GM19043 (cell line): ENCODE measurements at regions not wholly inside any gene's neighbourhood (a gene's known extent, or its start where the extent isn't known, plus 50 kb on each side); places are given as distances from the start of the nearest gene placed in this dataset.
"Not testable (repeated sequence)": the region's sequence is repeated elsewhere in the genome, so short reads cannot be mapped to it uniquely, and the experiment has no call there.

Experiments
- ATAC-seq: cut with Tn5 transposase; IDR thresholded peaks from one replicate; pipeline ENCODE4 v1.9.1; 2021; ENCODE audit warnings: low read depth; ENCODE audit not compliant: unreplicated experiment

- no peak for ATAC-seq
These were observed 713.4 kb downstream of the PTPRU start for GRCh38 chr1:29949676-29950075.

DNA sequence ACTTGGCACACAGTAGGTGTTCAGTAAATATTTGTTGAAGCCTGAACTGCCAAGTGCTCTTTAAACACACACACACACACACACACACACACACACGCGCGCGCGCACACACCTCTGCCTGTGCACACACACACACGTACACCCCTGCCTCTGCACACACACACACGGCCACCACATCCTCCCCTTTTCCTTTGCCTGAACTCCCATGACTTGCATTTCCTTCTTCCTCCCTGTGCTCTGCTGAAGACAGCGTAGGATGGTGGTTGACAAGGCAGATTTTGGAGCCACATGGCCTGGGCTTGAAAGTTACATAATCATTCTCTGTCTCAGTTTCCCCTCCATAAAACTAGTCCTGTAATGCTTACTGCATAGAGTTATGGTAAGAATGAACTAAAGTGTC lies 712.3 kb downstream of the PTPRU start:
- ATAC-seq = no peak

GRCh38 chr1:29946057-29946456 lies 709.7 kb downstream of the PTPRU start:
- no peak for ATAC-seq

- no peak for ATAC-seq
These were observed 709.1 kb downstream of the PTPRU start for GRCh38 chr1:29945426-29945825.

DNA sequence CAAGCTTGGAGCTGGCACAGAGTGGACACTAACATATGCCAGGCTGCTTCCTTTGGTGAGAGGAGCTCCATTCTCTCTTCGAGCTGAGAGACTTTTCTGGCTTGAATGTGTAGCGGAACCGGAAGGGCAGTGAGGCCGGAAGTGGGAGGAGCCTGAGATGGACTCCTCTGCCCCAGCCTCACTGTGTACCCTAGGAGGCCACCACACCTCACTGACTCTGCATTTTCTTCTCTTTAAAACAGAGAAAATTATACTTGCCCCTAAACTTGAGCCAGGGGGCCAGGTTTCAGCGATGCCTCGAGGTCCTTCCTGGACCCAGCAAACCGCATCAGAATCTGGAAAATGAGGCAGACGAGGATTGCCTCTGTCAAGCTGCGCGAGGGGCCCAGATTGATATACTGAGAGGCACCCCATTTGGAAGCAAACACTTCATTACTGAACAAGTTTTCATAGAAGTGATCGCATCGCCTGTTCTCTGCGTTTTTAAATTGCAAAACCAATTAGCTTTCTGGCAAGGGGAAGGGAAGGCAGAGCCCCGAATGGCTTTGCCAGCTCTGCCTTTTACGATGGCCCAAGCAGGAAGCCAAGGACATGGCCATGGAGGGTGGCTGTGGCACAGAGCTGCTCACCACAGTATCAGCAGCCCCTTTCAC lies 708.1 kb downstream of the PTPRU start:
- no peak for ATAC-seq

- ATAC-seq = no peak
These were observed 706.7 kb downstream of the PTPRU start for GRCh38 chr1:29943034-29943433.

GRCh38 chr1:29939079-29939478 lies 702.8 kb downstream of the PTPRU start:
- ATAC-seq = no peak

DNA sequence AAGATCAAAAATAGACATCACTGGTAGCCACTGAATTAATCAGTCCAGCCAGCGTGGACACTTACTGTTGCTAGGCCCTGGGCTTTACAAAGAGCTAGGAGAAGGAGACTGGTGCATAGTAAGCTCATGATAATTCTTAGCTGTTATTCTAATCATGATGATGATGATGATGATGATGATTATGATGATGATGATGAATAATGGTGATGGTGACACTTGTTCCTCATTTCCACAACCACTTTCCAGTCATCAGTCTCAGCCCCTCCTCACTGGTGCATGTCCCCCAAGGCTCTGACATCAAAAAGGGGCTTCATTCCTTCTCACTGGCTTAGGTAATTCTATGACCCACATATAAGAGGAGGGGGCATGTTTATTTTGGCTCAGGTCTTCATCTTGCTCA lies 701.0 kb downstream of the PTPRU start:
- no peak for ATAC-seq

- ATAC-seq = no peak
These were observed 699.8 kb downstream of the PTPRU start for GRCh38 chr1:29936031-29936544.

DNA sequence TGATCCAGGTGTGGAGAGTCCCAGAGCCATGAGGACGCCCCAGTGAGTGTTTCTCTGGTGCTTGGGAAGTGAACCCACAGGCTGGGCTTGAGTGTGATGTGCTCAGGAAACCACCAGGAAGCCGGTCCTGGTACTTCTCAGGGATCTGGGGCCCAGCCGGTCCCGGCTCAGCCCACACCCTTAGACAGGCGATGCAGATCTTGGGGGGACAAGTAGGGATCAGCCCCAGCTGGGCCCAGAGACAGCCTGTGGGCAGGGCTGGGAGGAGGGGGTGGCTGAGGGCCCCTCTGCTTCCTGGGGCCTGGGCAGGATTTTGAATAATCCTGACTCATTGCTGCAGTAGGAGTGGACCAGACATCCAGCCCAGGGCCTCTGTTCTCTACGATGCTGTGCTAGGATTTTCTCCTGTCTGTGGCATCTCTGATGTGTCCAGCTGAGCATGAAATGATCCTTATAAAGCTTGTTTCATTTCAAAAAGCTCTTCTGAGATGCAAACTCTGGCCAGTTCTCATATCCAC lies 698.0 kb downstream of the PTPRU start:
- ATAC-seq = no peak

- ATAC-seq = no peak
These were observed 696.7 kb downstream of the PTPRU start for GRCh38 chr1:29933067-29933466.

- no peak for ATAC-seq
These were observed 696.3 kb downstream of the PTPRU start for GRCh38 chr1:29932626-29933025.

DNA sequence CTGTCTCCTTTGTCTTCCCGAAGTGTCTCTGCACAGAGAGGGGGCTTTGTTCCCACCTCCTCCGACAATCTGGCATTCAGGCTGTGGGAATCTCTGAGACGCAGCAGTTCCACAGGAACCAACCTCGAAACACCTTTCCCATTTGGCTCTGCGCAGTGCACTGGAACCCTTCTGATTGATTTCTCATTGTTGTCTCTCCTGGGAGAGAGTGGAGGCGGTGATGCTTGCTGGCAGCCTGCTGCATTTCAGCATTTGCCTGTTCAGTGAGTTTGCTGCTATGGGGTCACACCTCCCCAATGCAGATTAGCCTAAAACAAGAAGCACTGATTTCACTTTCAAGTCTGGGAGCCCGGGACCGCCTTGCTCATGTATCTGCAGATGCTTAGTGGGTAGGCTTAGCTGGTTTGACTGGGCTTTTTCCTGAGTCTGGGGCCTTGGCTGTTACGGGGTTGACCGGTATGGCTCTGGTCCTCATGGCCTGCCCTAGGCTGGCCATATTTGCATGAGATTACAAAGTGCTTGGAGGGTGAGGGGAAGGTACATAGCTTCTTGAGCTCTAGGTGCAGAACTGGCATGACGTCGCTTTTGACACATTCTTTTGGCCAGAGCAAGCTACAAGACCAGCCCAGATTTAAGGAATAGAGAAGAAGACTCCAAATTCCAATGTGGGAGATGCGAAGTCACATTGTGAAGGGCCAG lies 695.3 kb downstream of the PTPRU start:
- no peak for ATAC-seq

- ATAC-seq = no peak
These were observed 688.7 kb downstream of the PTPRU start for GRCh38 chr1:29925058-29925457.

GRCh38 chr1:29924017-29924431 lies 687.7 kb downstream of the PTPRU start:
- no peak for ATAC-seq

- no peak for ATAC-seq
These were observed 685.4 kb downstream of the PTPRU start for GRCh38 chr1:29921741-29922140.

DNA sequence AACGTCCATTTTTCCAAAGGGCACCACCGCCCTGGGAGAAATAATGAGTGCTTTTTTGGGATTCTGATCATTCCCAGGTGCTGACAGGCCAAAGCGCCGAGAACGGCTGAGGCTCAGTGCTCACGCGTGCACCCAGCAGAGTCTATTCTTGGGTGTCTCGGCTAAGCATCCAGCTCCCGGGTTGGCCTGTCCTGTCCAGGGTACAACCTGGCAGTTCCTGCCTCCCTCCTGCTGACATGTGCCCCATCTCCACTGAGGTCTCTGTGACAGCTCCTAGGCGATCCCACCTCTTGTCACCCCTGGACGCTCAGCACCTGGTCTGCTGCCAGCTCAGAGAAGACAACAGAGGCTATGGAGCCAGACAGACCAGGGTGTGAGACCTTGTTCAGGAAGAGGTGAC lies 684.5 kb downstream of the PTPRU start:
- no peak for ATAC-seq

DNA sequence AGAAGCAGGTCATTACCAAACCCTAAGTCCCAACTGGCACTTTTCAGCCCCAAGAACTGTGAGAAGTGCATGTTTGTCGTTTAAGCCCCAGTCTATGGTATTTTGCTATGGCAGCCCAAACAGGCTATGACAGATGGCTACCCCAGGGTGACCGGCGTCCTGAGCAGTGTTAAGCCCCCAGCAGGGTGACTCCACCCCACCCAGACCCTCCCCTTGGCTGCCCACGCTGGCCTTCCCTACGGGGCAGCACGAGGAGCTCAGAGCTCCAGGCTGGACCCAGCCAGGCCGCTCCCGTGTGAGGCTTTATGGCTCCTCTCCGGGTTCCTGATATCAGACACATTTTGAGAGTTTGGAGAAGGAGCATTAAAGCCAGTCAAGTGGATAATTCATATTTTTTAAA lies 684.0 kb downstream of the PTPRU start:
- ATAC-seq = no peak

- ATAC-seq = not testable (repeated sequence)
These were observed 682.7 kb downstream of the PTPRU start for GRCh38 chr1:29919041-29919440.

DNA sequence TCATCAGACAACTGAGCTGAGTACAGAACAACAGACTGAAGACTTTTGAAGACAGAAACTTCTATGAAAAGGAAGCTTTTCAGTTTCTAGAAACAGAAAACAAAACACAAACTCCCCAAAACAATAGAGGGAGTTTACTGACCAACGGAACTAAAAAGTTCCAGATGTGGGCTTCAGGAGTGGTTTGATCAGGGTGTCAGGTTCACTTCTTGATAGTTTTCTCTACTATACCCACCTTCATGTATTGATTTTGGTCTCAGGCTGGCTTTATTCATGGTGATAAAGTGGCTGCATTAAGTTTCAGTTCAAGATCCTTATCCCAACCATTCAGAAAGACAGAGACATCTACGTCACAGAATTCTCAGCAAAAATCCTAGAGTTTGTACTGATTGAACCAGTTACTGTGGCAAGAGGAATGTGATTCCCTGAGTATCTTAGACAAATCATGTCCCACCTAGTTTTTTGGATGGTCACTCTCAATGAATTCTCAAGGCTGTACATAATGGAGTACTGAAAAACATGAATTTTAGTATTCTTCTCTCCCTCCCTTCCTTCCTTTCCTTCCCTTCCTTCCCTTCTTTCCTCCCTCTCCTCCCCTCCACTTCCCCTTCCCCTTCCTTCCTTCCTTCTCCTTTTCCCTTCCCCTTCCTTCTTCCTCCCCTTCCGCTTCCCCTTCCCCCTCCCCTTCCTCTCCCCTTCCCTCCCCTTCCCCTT lies 680.5 kb downstream of the PTPRU start:
- no peak for ATAC-seq

DNA sequence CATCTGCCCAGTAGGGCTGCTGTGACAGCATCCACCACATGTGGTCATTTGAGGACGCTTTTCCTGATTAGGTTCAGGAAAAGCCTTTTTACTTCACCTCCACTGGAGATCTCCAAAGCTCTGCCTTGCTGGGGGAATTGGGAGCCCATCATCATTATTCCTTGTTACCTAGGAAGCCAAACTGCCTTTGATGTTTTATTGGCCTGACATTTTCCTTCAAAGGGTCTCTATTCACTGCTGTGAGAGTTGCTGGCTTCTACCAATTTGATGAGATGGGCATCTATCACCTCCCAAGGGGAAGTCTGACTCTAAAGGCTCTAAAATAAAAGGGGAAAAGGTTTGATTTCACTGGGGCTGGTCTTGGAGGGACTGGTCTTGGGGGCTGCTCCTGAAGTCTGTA lies 678.6 kb downstream of the PTPRU start:
- no peak for ATAC-seq
